GM12875 (cell line): ENCODE measurements at regions not wholly inside any gene's neighbourhood (a gene's known extent, or its start where the extent isn't known, plus 50 kb on each side); places are given as distances from the start of the nearest gene placed in this dataset.

ENCODE experiments used
- H3K4me3 ChIP-seq: one replicate; pipeline ENCODE4 v1.5.1; 2011; ENCODE audit warnings: low read depth, low read length, control low read depth
- TF ChIP-seq, protein P1 (sequence below): IDR thresholded peaks from 2 replicates; pipeline ENCODE4 v1.5.1; 2011; ENCODE audit warnings: low read depth, mild to moderate bottlenecking, control low read depth, inconsistent platforms, low read length, moderate library complexity, borderline replicate concordance; ENCODE audit not compliant: insufficient read depth

DNA sequence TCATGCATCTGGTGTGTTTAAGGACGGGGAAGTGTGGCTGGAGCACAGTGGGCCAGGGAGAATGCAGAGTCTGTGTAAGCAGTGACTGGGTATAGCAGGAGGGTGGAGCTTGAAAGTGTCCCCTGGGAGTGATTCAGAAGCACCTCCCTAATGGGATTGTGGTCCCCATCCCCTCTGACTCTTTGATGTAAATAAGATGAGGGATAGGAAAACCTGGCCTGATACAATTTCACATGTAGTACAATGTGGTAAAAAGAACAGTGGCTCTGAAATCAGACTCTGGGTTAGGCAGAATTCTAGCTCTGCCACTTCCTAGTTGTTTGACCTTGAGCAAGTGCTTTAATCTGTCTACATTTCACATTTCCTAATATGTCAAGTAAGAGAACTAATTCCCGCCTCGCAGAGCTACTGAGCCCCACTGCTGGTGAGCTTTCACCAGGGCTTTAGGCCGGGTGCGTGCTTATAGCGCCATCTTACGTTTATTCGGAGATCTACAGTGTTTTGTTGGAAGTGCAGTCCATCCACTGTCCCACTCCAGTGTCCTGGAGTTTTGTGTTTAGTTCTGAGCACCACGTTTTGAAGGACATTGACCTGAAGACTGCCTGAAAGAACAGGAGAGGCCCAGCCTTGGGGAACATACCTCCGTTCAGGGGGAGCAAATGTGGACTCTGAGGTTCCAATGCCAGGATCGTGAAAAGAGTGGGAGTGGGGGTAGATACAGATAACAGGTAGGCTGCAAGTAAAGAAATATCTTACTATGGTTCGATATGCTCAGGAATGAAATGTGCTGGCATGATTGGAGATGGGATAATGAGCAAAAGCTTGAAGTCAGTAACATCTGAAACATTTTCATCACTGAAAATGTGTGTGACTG, 51.2 kb upstream of the TESK1 start:
- H3K4me3 ChIP-seq, result no peak overlapping the region
- TF ChIP-seq, protein P1, sequence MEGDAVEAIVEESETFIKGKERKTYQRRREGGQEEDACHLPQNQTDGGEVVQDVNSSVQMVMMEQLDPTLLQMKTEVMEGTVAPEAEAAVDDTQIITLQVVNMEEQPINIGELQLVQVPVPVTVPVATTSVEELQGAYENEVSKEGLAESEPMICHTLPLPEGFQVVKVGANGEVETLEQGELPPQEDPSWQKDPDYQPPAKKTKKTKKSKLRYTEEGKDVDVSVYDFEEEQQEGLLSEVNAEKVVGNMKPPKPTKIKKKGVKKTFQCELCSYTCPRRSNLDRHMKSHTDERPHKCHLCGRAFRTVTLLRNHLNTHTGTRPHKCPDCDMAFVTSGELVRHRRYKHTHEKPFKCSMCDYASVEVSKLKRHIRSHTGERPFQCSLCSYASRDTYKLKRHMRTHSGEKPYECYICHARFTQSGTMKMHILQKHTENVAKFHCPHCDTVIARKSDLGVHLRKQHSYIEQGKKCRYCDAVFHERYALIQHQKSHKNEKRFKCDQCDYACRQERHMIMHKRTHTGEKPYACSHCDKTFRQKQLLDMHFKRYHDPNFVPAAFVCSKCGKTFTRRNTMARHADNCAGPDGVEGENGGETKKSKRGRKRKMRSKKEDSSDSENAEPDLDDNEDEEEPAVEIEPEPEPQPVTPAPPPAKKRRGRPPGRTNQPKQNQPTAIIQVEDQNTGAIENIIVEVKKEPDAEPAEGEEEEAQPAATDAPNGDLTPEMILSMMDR, result peak; percentile 60

DNA sequence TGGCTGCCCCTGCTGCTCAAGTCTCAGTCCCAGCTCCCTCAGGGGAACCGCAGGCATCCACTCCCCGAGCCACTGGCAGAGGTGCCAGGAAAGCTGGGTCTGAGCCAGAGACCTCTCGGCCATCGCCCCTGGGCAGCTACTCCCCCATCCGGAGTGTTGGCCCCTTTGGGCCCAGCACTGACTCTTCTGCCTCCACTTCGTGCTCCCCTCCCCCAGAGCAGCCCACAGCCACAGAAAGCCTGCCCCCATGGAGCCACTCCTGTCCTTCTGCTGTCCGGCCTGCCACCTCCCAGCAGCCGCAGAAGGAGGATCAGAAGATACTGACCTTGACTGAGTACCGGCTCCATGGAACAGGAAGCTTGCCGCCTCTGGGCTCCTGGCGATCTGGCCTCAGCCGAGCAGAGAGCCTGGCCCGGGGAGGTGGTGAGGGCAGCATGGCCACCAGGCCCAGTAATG, 49.8 kb upstream of the TESK1 start:
- H3K4me3 ChIP-seq, result no peak overlapping the region
- TF ChIP-seq, protein P1, result no peak
